CD4-positive, alpha-beta T cell treated with Interleukin-15 for 1 hour (primary cell): ENCODE measurements at regions not wholly inside any gene's neighbourhood (a gene's known extent, or its start where the extent isn't known, plus 50 kb on each side); places are given as distances from the start of the nearest gene placed in this dataset.
"Not testable (repeated sequence)": the region's sequence is repeated elsewhere in the genome, so short reads cannot be mapped to it uniquely, and the experiment has no call there.

Experiments used
- DNase-seq: peaks from one replicate; pipeline ENCODE4 v3.0.0-alpha.2; 2020

DNA sequence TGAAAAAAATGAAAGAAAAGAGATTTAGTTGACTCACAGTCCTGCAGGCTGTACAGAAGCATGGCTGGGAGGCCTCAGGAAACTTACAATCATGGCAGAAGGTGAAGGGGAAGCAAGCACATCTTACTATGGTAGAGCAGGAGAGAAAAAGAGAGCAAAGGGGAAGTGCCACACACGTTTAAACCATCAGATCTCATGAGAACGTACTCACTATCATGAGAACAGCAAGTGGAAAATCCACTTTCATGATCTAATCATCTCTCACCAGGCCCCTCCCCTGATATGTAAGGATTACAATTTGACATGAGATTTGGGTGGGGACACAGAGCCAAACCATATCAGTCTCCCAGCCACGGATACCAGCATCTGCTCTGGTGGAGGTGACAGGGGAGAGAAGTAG, 50.8 kb upstream of the CPOX start:
- no peak for DNase-seq

DNA sequence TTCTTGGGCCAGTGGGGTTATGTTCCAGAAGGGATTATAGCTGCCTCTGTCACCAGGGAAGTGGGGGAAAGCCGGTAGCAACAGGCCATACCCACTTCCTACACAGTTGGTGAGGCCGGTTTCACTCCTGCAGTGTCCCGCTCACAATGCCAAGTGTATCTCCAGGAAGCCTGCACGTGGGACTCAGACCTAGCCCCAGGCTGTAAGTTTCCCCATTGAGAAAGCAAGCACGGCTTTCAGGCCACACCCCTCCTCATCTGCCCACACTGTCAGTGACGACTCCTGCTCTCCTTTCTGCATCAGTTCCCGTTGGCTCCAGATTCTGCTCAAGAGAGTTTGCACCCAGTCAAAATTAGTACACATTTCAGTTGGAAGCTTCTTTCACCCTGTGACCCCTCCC, 51.6 kb upstream of the CPOX start:
- no peak for DNase-seq

- no peak for DNase-seq
Observed at GRCh38 chr3:98646680-98647079, 53.3 kb upstream of the CPOX start.

DNA sequence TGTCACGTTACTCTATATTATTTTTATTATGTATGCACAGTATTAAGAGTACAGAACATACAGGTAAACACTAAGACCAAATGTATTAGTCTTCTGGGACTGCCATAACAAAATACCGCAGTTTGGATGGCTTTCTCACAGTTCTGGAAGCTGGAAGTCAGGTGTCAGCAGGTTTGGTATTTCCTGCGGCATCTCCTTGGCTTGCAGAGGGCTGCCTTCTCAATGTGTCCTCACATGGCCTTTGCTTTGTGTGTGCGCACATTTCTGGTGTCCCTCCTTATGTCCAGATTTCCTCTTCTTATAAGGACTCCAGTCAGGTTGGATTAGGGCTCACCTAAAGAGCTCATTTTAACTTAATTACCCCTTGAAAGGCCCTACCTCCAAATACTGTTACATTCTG, 53.8 kb upstream of the CPOX start:
- no peak for DNase-seq

GRCh38 chr3:98650971-98651779, 57.8 kb upstream of the CPOX start:
- DNase-seq = no peak

GRCh38 chr3:98651780-98652077, 58.3 kb upstream of the CPOX start:
- DNase-seq = no peak

- DNase-seq = no peak
Observed at GRCh38 chr3:98655666-98656065, 62.3 kb upstream of the CPOX start.

GRCh38 chr3:98657457-98657856, 64.0 kb upstream of the CPOX start:
- DNase-seq = peak; percentile 23

- no peak for DNase-seq
Observed at GRCh38 chr3:98662699-98663098, 69.3 kb upstream of the CPOX start.

- no peak for DNase-seq
Observed at GRCh38 chr3:98670020-98670419, 76.6 kb upstream of the CPOX start.

- DNase-seq = no peak
Observed at GRCh38 chr3:98679986-98680385, 83.2 kb upstream of the ST3GAL6 start.

GRCh38 chr3:98680723-98681122, 82.4 kb upstream of the ST3GAL6 start:
- DNase-seq = no peak

DNA sequence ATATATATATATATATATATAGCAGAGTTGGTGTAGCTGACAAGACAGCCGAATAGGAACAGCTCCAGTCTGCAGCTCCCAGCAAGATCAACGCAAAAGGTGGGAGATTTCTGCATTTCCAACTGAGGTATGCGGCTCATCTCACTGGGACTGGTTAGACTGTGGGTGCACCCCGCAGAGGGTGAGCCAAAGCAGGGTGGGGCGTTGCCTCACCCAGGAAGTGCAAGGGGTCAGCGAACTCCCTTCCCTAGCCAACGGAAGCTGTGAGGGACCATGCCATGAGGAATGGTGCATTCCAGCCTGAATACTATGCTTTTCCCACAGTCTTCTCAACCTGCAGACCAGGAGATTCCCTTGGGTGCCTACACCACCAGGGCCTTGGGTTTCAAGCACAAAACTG, 81.7 kb upstream of the ST3GAL6 start:
- DNase-seq = no peak

DNA sequence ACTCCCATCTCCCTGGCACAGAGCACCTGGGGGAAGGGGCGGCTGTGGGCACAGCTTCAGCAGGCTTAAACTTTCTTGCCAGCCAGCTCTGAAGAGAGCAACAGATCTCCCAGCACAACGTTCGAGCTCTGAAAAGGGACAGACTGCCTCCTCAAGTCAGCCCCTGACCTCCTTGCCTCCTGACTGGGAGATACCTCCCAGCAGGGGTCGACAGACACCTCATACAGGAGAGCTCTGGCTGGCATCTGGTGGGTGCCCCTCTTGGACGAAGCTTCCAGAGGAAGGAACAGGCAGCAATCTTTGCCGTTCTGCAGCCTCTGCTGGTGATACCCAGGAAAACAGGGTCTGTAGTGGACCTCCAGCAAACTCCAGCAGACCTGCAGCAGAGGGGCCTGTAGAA, 80.7 kb upstream of the ST3GAL6 start:
- not testable (repeated sequence) for DNase-seq

GRCh38 chr3:98688363-98688762, 74.8 kb upstream of the ST3GAL6 start:
- DNase-seq = no peak

- DNase-seq = no peak
Observed at GRCh38 chr3:98690876-98691275, 72.3 kb upstream of the ST3GAL6 start.

DNA sequence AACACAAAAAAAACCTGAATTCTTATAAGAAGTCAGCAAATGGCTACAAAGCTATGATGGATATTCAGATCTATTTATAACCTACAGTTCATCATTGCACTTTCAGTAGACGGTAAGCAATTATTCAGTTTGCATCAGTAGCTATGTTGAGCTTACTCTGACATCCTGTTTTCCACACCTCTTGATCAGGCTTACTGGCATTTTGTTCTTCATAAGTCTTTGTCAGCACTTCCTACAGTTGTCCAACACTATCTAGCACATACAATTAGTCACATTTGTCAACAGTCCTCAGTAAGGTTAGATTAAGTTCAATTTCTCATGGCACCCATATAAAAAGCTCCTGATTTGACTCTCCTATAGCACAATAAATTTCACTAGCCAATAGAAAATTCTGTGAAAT, 71.2 kb upstream of the ST3GAL6 start:
- DNase-seq = no peak

DNA sequence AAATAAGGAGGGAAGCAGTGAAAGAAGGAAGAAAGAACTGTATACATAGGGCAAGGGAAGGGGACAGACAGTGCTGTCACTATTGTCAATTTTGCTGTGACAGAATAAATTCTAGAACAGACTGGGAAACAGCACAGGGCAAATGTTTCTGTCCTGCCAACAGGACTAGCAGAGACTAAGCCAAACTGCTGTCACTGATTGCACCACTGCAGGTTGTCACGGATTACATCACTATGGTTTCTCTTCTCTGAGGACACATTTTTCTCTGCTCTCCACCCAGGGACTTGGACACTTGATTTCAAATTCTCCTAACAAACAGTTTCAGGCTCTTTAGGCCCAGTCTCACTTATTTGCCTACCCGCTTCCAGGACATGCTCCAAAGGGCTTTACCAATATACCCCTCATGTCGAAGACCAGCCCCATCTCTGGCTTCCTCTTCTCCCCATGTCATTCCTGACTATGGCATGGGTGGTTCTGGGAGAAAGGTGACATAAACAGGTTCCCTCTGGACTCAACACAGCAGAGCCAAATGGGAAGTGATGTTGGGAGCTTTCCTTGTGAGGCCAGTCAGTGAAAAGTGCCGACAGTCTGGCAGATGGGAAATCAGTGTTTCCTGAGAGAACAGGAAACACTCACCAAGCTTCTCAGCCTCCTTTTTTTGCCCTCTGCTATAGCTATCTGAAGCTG, 70.2 kb upstream of the ST3GAL6 start:
- peak; percentile 21 for DNase-seq

DNA sequence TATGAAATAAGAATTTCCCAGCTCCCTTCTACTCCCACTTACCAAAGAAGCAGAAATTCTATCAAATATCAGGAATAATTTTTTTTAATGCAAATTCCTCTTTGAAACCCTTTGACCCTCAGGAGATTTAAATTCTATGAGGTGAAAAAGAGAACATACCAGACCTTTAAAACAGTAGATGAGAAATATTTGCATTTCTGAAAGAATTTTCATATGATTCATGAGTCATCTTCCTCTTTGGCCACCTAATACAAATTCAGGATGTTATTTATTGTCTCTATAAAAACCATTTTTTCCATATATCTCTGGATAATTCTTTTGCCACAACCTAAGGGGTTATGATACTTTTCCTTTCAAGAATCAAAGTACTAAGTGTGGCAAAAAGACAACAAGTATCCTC, 67.3 kb upstream of the ST3GAL6 start:
- DNase-seq = no peak

GRCh38 chr3:98696296-98696695, 66.8 kb upstream of the ST3GAL6 start:
- not testable (repeated sequence) for DNase-seq

DNA sequence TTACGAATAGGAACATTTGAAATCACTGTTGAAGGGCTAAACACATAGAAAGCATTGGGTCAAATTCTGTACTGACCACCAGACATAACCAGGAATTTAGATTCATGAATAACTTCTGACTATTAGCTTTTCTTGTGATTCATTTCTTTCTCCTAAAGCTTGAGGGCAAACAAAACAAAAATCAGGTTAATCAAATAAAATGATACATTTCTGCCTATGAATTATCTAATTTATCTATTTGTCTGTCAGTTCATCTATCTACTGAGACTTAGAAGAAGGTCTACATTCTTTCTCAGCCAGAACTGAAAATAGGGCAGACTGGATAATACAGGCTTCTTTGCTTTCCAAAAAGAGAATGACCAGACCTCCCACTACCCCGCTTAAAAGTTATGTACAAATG, 65.9 kb upstream of the ST3GAL6 start:
- no peak for DNase-seq

DNA sequence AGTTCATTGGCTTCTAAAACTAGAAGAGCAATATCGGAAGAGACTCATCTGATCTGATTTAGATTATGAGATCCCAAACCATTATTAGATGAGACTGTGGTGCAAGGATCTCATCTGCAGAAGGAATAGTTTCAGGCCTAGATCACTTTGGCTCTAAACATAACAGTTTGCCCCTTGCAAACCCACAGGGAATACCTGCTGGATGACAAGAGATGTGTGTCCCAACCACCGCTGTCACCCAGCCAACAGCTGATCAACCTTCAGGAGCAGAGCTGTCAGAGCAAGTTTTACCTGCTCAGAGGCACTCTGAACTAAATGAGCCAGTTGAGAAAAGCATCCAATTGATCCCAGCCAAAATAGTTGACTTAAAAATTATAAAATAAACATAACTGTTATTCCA, 64.0 kb upstream of the ST3GAL6 start:
- no peak for DNase-seq

DNA sequence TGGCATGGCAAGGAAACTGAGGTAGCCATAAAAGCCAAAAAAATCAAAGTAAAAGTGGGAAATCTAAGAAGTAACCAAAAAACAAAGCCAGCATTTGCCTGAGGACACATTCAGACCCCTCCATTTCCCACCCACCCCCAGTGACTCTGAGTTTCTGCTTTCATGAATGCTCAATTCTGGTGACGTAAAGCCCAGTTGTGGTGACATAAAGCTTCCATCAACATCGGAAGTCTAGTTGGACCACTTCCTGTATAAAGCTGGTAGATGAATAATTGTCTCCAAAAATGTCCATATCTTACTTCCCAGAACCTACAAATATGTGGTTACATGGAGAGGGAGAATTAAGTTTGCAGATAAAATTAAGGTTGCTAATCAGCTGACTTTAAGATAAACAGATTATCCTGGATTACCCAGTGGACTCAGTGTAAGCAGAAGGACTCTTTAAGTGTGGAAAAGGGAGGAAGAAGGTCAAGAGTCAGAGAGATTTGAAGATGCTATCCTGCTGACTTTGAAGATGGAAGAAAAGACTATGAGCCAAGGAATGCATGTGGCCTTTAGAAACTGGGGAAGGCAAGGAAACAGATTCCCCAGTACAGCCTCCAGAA, 62.0 kb upstream of the ST3GAL6 start:
- no peak for DNase-seq

DNA sequence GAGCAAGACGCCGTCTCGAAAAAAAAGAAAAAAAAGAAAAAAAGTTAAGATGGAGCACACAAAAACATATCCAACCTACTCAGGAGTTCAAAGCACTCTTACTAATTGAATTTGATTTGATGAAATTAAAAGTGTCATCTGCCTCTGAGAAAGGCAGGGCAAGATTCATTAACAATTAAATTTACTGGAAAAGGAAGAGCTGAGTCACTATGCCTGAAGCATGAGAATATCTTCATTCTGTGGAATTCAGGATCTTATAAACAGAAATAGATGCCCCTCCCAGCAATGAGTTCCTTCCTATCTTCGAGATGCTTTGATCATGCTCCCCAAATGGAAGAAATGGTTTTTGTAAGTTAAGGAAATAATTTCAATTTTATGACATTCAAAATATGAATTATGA, 61.0 kb upstream of the ST3GAL6 start:
- DNase-seq = no peak

DNA sequence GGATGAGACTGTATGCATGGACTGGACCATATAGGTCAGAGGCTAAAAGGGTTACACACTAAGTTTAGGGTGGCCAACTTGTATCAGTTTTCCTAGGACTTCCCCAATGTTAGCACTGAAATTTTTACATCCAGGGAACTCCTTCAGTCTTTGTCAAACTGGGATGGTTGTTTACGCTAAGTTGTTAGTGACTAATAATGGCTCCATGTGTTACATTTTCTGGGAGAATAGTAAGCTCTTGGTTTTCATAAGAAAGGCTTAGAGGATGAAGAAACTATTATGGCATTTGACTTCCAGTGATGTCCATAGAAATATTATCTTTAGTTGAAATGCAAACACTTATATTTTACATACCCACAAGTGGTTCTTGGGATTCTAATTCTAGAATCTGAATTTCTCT, 57.9 kb upstream of the ST3GAL6 start:
- no peak for DNase-seq
